ENCODE measurements at regions not wholly inside any gene's neighbourhood (a gene's known extent, or its start where the extent isn't known, plus 50 kb on each side); places are given as distances from the start of the nearest gene placed in this dataset.

- H3K4me3 ChIP-seq = no peak overlapping the region
- no peak overlapping the region for H3K27ac ChIP-seq (ENCODE audit: control insufficient read depth, insufficient read depth)
- BruUV-seq (replicated peaks) = no TSS peak
- in situ Hi-C loops (cut with MboI) (no loop called here), intact Hi-C loops (cut with micrococcal nuclease; ENCODE audit: unreplicated experiment) (no loop called here)
- ChIA-PET CTCF (no interaction called here), SMC1A (ENCODE audit: uncharacterized antibody, unreplicated experiment) (no interaction called here), RAD21 (ENCODE audit: unreplicated experiment) (no interaction called here), POLR2A (no interaction called here)
- TF ChIP-seq SIN3A (IDR thresholded peaks at IDR 0.05; ENCODE audit: low read depth, low read length) (no peak), MAX (IDR thresholded peaks at IDR 0.05; ENCODE audit: low read depth, low read length) (no peak), NR2C1 (IDR thresholded peaks at IDR 0.05) (no peak), ZBTB33 (IDR thresholded peaks at IDR 0.05) (no peak), TCF12 (IDR thresholded peaks at IDR 0.05; ENCODE audit: low read depth, low read length) (no peak), RFX5 (IDR thresholded peaks at IDR 0.05; ENCODE audit: low read depth, low read length) (no peak), NR2F1 (conservative IDR thresholded peaks at IDR 0.05) (no peak), BCL3 (IDR thresholded peaks at IDR 0.05; ENCODE audit: borderline replicate concordance, insufficient read depth, low read depth, low read length, poor library complexity, severe bottlenecking) (no peak)
- H3K79me2 ChIP-seq (ENCODE audit: control insufficient read depth, insufficient read depth, low read length) = no peaks in the 10 kb centered on the region
- ATAC-seq = no peak
- no peaks in the 10 kb centered on the region for H3K27me3 ChIP-seq (replicated peaks in 1 of 2; ENCODE audit: control insufficient read depth in 2 of 2, insufficient read depth in 2 of 2, low read length in 1 of 2)
- no peak for DNase-seq (ENCODE audit: low read depth, low spot score)
- H4K20me1 ChIP-seq (ENCODE audit: control insufficient read depth, insufficient read depth) = no peaks in the 10 kb centered on the region
- H2AFZ ChIP-seq (ENCODE audit: control insufficient read depth, low read depth, low read length) = no peak overlapping the region
- H3K4me2 ChIP-seq (ENCODE audit: control insufficient read depth, insufficient read depth) = no peak overlapping the region
- no peak for FAIRE-seq
- H3K9me3 ChIP-seq (replicated peaks; ENCODE audit: control insufficient read depth, insufficient read depth, low read length) = no peaks in the 10 kb centered on the region
- no peaks in the 10 kb centered on the region for H3K36me3 ChIP-seq (ENCODE audit: control insufficient read depth in 2 of 2, insufficient read depth in 2 of 2, low read length in 1 of 2)
- no peak overlapping the region for H3K9ac ChIP-seq (ENCODE audit: control insufficient read depth, insufficient read depth, low read length)
- 0% methylated on average over 1 of the region's 1 CpG for WGBS (ENCODE audit: insufficient coverage, insufficient replicate concordance, low lambda C conversion rate, missing lambda C conversion rate)
- H3K4me1 ChIP-seq (ENCODE audit: control insufficient read depth, insufficient read depth, low read length) = no peaks in the 10 kb centered on the region
Measured at GRCh38 chr9:100913257-100913656, 115.3 kb upstream of the PLPPR1 start.
